ENCODE measurements at regions not wholly inside any gene's neighbourhood (a gene's known extent, or its start where the extent isn't known, plus 50 kb on each side); places are given as distances from the start of the nearest gene placed in this dataset.

DNA sequence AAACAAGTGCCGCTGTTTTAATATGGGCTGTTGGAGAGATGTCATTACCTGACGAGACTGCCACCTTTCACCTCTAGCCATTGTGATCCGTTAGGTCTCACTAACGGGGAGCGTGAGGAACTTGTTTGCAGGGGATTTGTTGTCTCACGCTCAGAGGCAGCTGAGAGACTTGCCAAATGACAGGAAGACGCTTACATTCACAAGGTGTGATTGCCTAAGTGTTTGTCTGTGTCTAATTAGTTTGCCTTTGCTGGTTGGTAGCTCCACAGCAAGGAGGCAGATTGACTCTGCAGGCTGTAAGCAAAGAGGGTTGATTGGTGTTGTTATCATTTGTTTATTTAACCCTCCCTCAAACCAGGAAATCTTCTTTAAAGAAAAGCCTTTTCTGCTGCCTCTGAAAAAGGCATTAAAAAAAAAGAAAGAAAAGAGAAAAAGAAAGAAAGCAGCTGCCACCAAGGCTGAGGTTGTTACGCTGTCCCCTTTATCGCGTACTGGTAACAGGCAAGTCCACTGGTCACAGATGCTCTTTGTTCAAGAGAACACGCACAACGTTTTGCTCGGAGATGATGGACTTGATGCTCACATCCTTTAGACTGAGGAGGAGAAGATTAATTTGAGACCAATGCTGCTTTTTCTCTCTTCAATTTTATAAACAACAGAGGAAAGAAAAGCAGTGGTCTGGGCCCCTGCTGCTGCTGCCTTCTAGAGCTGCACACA, 203.9 kb downstream of the ZNF326 start:
- TF ChIP-seq CTCF (IDR thresholded peaks at IDR 0.05): no peak
- no peak for TF ChIP-seq POLR2A (IDR thresholded peaks at IDR 0.05)
- TF ChIP-seq POLR2AphosphoS5 (IDR thresholded peaks at IDR 0.05): no peak
- TF ChIP-seq EP300 (IDR thresholded peaks at IDR 0.05; ENCODE audit: low read depth): no peak

Data from transverse colon (tissue), 4 donors.